GM21576 (cell line): ENCODE measurements at regions not wholly inside any gene's neighbourhood (a gene's known extent, or its start where the extent isn't known, plus 50 kb on each side); places are given as distances from the start of the nearest gene placed in this dataset.

Experiments used
- ATAC-seq: cut with Tn5 transposase; IDR thresholded peaks from one replicate; pipeline ENCODE4 v1.9.1; 2021; ENCODE audit warnings: mild to moderate bottlenecking, moderate library complexity; ENCODE audit not compliant: unreplicated experiment

- ATAC-seq: no peak
Observed at GRCh38 chr1:229101011-229101871, 169.7 kb upstream of the RAB4A start.

GRCh38 chr1:229102741-229103391 is 168.0 kb upstream of the RAB4A start:
- ATAC-seq: no peak

- ATAC-seq: no peak
Observed at GRCh38 chr1:229104654-229105053, 166.3 kb upstream of the RAB4A start.

- no peak for ATAC-seq
Observed at GRCh38 chr1:229105109-229105508, 165.8 kb upstream of the RAB4A start.

GRCh38 chr1:229105822-229106525 is 164.9 kb upstream of the RAB4A start:
- no peak for ATAC-seq

- ATAC-seq: no peak
Observed at GRCh38 chr1:229106526-229107125, 164.3 kb upstream of the RAB4A start.

- ATAC-seq: no peak
Observed at GRCh38 chr1:229107304-229107815, 163.6 kb upstream of the RAB4A start.

- no peak for ATAC-seq
Observed at GRCh38 chr1:229107972-229108371, 162.9 kb upstream of the RAB4A start.

- no peak for ATAC-seq
Observed at GRCh38 chr1:229108598-229109201, 162.2 kb upstream of the RAB4A start.

- no peak for ATAC-seq
Observed at GRCh38 chr1:229109320-229109761, 161.6 kb upstream of the RAB4A start.

GRCh38 chr1:229110986-229111385 is 159.9 kb upstream of the RAB4A start:
- no peak for ATAC-seq

GRCh38 chr1:229111703-229112319 is 159.1 kb upstream of the RAB4A start:
- no peak for ATAC-seq

GRCh38 chr1:229112832-229113548 is 157.9 kb upstream of the RAB4A start:
- ATAC-seq: no peak

- ATAC-seq: no peak
Observed at GRCh38 chr1:229114315-229114714, 156.6 kb upstream of the RAB4A start.

GRCh38 chr1:229114850-229115365 is 156.0 kb upstream of the RAB4A start:
- ATAC-seq: no peak

- ATAC-seq: no peak
Observed at GRCh38 chr1:229116114-229116513, 154.8 kb upstream of the RAB4A start.

- no peak for ATAC-seq
Observed at GRCh38 chr1:229117664-229118300, 153.1 kb upstream of the RAB4A start.

GRCh38 chr1:229118477-229119061 is 152.3 kb upstream of the RAB4A start:
- ATAC-seq: no peak
